BJ (cell line): ENCODE measurements at regions not wholly inside any gene's neighbourhood (a gene's known extent, or its start where the extent isn't known, plus 50 kb on each side); places are given as distances from the start of the nearest gene placed in this dataset.
A peak's percentile ranks its signal among the peaks of the same experiment; 100 is the strongest.

Experiments
- CTCF ChIA-PET: fragments of 350-600 bp; formaldehyde crosslinking; extraction: SDS; loops from one replicate; lab custom pipeline; 2021; ENCODE audit warnings: antibody characterized with exemption, inconsistent platforms; lab: Yijun Ruan, JAX
- POLR2A ChIA-PET: fragments of 300-600 bp; sonication (Branson Sonifier 250); formaldehyde crosslinking; extraction: SDS; loops from one replicate; lab custom pipeline; 2021; ENCODE audit warnings: antibody characterized with exemption; lab: Charles Lee
- DNase-seq: peaks from one replicate; pipeline ENCODE4 v3.0.0-alpha.2; 2011; ENCODE audit warnings: low read depth
- H3K27me3 ChIP-seq: 2 replicates; pipeline ENCODE4 v1.6.0; 2011; ENCODE audit warnings: low read length; ENCODE audit not compliant: control insufficient read depth, insufficient read depth
- H3K36me3 ChIP-seq: 2 replicates; pipeline ENCODE4 v1.5.1; 2011; ENCODE audit warnings: low read length; ENCODE audit not compliant: control insufficient read depth, insufficient read depth
- H3K4me3 ChIP-seq: 2 replicates; pipeline ENCODE4 v1.5.1; 2011; ENCODE audit warnings: low read depth, mild to moderate bottlenecking, control low read depth, low read length
- CTCF ChIP-seq: IDR thresholded peaks from 2 replicates; pipeline ENCODE4 v1.5.1; 2011; ENCODE audit warnings: low read depth, mild to moderate bottlenecking, control low read depth, inconsistent platforms, low read length, moderate library complexity; ENCODE audit not compliant: insufficient read depth

GRCh38 chr4:140809676-140810075, 53.5 kb upstream of the TBC1D9 start:
- POLR2A ChIA-PET, result no interaction called here
- H3K27me3 ChIP-seq, result peaks cover 12% of the 10 kb centered on the region
- H3K4me3 ChIP-seq, result no peak overlapping the region
- CTCF ChIA-PET, result interaction anchor here (0.6 to 1.6 kb wide), 4 partner anchors 46 to 208 kb away, joined by 3 to 4 read pairs (median 3); no protein-coding TSS in a partner anchor
- no peak for TF ChIP-seq CTCF
- DNase-seq, result no peak
- H3K36me3 ChIP-seq, result no peaks in the 10 kb centered on the region

GRCh38 chr4:140808256-140808655, 52.1 kb upstream of the TBC1D9 start:
- CTCF ChIA-PET, result no interaction called here

GRCh38 chr4:140807491-140808252, 51.5 kb upstream of the TBC1D9 start:
- H3K4me3 ChIP-seq, result no peak overlapping the region
- H3K27me3 ChIP-seq, result peaks cover 10% of the 10 kb centered on the region
- POLR2A ChIA-PET, result no interaction called here
- CTCF ChIA-PET, result interaction anchor here (0.5 kb wide), 1 partner anchor 17 kb away, joined by 3 read pairs; no protein-coding TSS in a partner anchor
- TF ChIP-seq CTCF, result no peak
- peak; percentile 22 for DNase-seq
- no peaks in the 10 kb centered on the region for H3K36me3 ChIP-seq

More at GRCh38 chr4:140808256-140808655, 52.1 kb upstream of the TBC1D9 start:
- no peaks in the 10 kb centered on the region for H3K36me3 ChIP-seq
- no peak for TF ChIP-seq CTCF
- H3K4me3 ChIP-seq, result no peak overlapping the region
- POLR2A ChIA-PET, result no interaction called here
- H3K27me3 ChIP-seq, result peaks cover 10% of the 10 kb centered on the region
- DNase-seq, result no peak

GRCh38 chr4:140806163-140806562, 50.0 kb upstream of the TBC1D9 start:
- no peak for DNase-seq
- peaks cover 5% of the 10 kb centered on the region for H3K27me3 ChIP-seq
- TF ChIP-seq CTCF, result no peak
- no peak overlapping the region for H3K4me3 ChIP-seq
- no peaks in the 10 kb centered on the region for H3K36me3 ChIP-seq
- POLR2A ChIA-PET, result no interaction called here
- CTCF ChIA-PET, result no interaction called here
